ENCODE measurements at regions not wholly inside any gene's neighbourhood (a gene's known extent, or its start where the extent isn't known, plus 50 kb on each side); places are given as distances from the start of the nearest gene placed in this dataset.
"Not testable (repeated sequence)": the region's sequence is repeated elsewhere in the genome, so short reads cannot be mapped to it uniquely, and the experiment has no call there.

DNA sequence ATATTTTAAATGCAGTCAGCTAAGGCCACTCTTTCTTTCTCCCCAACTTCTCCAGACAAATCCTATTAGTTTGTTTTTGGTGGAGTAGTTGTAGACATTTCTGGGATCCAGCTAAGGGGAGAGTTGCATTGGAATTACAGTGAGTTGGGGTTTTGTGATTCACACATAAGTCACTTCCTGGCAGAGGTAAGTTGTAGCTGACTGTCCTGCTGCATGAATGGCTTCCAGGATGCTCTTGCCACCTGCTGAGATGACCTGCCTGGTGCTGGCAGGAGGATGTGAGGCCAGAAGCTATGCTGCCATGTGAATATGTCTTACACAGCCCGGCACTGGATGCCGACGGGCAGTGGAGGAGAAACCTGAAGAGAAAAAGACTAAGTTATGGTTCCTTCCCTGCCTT lies 243.7 kb downstream of the TDRD15 start:
- H3K4me1 ChIP-seq (ENCODE audit: control insufficient read depth, insufficient read depth, low read length), result no peaks in the 10 kb centered on the region
- H3K9ac ChIP-seq (ENCODE audit: low read depth, low read length), result no peak overlapping the region
- no peak overlapping the region for H3K4me3 ChIP-seq (ENCODE audit: low read depth, low read length)
- H3K27ac ChIP-seq (ENCODE audit: low read depth, low read length), result no peak overlapping the region
- 0 out of 2 replicates have a peak, but pooled peaks cover 6% of the 10 kb centered on the region for H3K9me3 ChIP-seq (ENCODE audit: control insufficient read depth, insufficient read depth, low read length)
- no peaks in the 10 kb centered on the region for H3K36me3 ChIP-seq (ENCODE audit: control insufficient read depth, insufficient read depth, low read length)
- H3K27me3 ChIP-seq (ENCODE audit: control insufficient read depth, insufficient read depth, low read length), result no peaks in the 10 kb centered on the region

DNA sequence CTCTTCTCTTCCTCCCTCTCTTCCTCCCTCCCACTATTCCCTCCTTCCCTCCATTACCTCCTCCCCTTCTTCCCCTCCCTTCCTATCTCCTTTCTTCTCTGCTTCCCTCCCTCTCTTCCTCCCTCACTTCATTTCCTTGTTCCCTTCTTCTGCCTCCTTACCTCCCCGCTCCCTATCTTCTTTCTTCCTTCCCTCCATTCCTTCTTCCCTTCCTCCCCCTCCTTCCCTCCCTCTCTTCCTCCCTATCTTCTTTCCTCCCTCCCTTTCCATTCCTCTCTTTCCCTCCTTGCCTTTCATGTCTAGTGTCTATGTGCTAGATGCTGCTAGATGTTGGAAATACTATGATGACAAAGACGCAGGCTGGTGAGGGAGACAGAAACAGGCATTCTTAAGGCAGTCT lies 246.0 kb downstream of the TDRD15 start:
- Histone ChIP-seq H3K4me1 (ENCODE audit: control insufficient read depth, insufficient read depth, low read length) (no peaks in the 10 kb centered on the region), H3K4me3 (ENCODE audit: low read depth, low read length) (no peak overlapping the region), H3K9me3 (ENCODE audit: control insufficient read depth, insufficient read depth, low read length) (no peaks in the 10 kb centered on the region), H3K9ac (ENCODE audit: low read depth, low read length) (no peak overlapping the region), H3K36me3 (ENCODE audit: control insufficient read depth, insufficient read depth, low read length) (no peaks in the 10 kb centered on the region), H3K27ac (ENCODE audit: low read depth, low read length) (no peak overlapping the region), H3K27me3 (ENCODE audit: control insufficient read depth, insufficient read depth, low read length) (no peaks in the 10 kb centered on the region)

DNA sequence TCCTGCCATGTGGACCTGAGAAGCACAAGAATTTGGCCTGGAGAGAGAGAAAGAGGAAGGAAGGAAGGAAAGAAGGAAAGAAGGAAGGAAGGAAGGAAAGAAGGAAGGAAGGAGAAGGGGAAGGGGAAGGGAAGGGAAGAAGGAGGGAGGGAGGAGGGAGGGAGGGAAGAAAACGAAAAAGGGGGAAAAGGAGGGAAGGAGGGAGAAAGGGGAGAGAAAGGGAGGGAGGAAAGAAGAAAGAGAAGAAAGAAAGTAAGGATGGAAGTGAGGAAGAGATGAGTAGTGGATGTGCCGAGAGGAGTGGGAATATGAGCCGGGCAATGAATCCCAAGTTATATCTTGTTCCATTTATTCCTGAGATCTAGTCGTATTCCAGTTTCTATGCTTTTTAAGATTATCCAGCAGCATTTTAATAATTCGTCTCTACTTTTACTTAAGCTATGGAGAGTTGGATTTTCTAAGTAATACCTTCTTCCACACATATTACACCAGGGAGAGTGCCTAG lies 247.8 kb downstream of the TDRD15 start:
- Histone ChIP-seq H3K4me1 (ENCODE audit: control insufficient read depth, insufficient read depth, low read length) (no peaks in the 10 kb centered on the region), H3K27ac (ENCODE audit: low read depth, low read length) (no peak overlapping the region)

DNA sequence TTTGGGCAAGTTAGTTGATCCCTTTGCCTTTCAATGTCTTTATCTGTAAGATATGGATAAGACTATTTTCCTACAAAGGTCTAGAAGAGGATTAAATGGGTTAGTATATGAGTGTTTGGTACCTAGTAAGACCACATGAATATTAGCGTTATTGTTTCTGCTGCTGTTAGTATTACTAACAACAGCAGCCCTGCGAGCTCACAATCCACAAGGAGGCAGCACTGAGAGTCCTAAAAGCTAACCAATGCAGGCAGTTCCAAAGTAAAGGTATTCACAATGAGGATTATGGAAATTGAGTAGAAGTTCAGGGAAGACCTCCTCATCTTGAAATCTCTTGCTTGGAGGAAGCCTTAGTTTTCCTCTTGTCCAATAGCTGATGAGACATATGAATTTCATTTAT lies 248.9 kb downstream of the TDRD15 start:
- Histone ChIP-seq H3K27ac (ENCODE audit: low read depth, low read length) (no peak overlapping the region), H3K9ac (ENCODE audit: low read depth, low read length) (no peak overlapping the region), H3K9me3 (ENCODE audit: control insufficient read depth, insufficient read depth, low read length) (no peaks in the 10 kb centered on the region), H3K27me3 (ENCODE audit: control insufficient read depth, insufficient read depth, low read length) (no peaks in the 10 kb centered on the region), H3K4me1 (ENCODE audit: control insufficient read depth, insufficient read depth, low read length) (no peaks in the 10 kb centered on the region), H3K4me3 (ENCODE audit: low read depth, low read length) (no peak overlapping the region), H3K36me3 (ENCODE audit: control insufficient read depth, insufficient read depth, low read length) (no peaks in the 10 kb centered on the region)

More for the DNA sequence above, 247.8 kb downstream of the TDRD15 start:
- Histone ChIP-seq H3K36me3 (ENCODE audit: control insufficient read depth, insufficient read depth, low read length) (no peaks in the 10 kb centered on the region), H3K9ac (ENCODE audit: low read depth, low read length) (no peak overlapping the region), H3K4me3 (ENCODE audit: low read depth, low read length) (no peak overlapping the region), H3K27me3 (ENCODE audit: control insufficient read depth, insufficient read depth, low read length) (no peaks in the 10 kb centered on the region), H3K9me3 (ENCODE audit: control insufficient read depth, insufficient read depth, low read length) (no peaks in the 10 kb centered on the region)

DNA sequence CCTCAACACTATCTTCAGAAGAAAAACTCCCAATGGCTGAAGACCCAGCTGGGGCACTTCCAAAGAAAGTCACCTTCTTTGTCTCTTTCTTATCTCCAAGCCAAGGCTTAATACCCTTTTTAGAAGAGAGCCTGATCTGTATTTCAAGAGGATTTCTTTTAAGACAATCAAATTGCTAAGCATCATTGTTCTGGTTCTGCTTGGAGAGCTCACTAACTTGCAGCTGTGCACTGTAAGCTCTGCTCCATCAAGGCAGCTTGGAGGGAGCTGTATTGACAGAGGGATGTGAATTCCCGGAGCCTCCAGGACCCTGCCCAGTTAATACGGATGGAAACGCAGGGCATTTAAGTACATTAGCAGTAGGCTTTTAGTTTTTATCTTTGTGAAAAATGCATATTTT lies 253.1 kb downstream of the TDRD15 start:
- H3K27me3 ChIP-seq (ENCODE audit: control insufficient read depth, insufficient read depth, low read length), result no peaks in the 10 kb centered on the region

DNA sequence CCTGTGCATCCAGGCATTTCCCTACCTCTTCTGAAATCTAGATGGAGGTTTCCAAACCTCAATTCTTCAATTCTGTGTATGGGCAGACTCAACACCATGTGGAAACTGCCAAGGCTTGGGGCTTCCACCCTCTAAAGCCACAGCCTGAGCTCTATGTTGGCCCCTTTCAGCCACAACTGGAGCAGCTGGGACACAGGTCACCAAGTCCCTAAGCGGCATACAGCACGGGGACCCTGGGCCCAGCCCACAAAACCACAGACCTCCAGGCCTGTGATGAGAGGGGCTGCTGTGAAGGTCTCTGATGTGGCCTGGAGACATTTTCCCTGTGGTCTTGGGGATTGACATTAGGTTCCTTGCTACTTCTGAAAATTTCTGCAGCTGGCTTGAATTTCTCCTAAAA lies 255.4 kb downstream of the TDRD15 start:
- H3K4me1 ChIP-seq (ENCODE audit: control insufficient read depth, insufficient read depth, low read length), result no peaks in the 10 kb centered on the region
- no peaks in the 10 kb centered on the region for H3K36me3 ChIP-seq (ENCODE audit: control insufficient read depth, insufficient read depth, low read length)
- no peak overlapping the region for H3K9ac ChIP-seq (ENCODE audit: low read depth, low read length)
- no peaks in the 10 kb centered on the region for H3K27me3 ChIP-seq (ENCODE audit: control insufficient read depth, insufficient read depth, low read length)
- H3K4me3 ChIP-seq (ENCODE audit: low read depth, low read length), result no peak overlapping the region
- no peaks in the 10 kb centered on the region for H3K9me3 ChIP-seq (ENCODE audit: control insufficient read depth, insufficient read depth, low read length)
- no peak overlapping the region for H3K27ac ChIP-seq (ENCODE audit: low read depth, low read length)

More for the DNA sequence above, 253.1 kb downstream of the TDRD15 start:
- Histone ChIP-seq H3K4me1 (ENCODE audit: control insufficient read depth, insufficient read depth, low read length) (no peaks in the 10 kb centered on the region), H3K27ac (ENCODE audit: low read depth, low read length) (no peak overlapping the region), H3K4me3 (ENCODE audit: low read depth, low read length) (no peak overlapping the region), H3K9me3 (ENCODE audit: control insufficient read depth, insufficient read depth, low read length) (no peaks in the 10 kb centered on the region), H3K9ac (ENCODE audit: low read depth, low read length) (no peak overlapping the region), H3K36me3 (ENCODE audit: control insufficient read depth, insufficient read depth, low read length) (no peaks in the 10 kb centered on the region)

DNA sequence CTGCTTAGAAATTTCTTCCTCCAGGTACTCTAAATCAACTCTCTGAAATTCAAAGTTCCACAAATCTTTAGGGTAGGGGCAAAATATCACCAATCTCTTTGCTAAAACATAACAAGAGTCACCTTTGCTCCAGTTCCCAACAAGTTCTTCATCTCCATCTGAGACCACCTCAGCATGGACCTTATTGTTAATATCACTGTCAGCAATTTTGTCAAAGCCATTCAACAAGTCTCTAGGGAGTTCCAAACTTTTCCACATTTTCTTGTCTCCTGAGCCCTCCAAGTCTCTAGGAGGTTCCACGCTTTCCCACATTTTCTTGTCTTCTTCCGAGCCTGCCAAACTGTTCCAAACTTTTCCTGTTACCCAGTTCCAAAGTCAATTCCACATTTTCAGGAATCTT lies 255.9 kb downstream of the TDRD15 start:
- not testable (repeated sequence) for H3K27me3 ChIP-seq (ENCODE audit: control insufficient read depth, insufficient read depth, low read length); H3K36me3 ChIP-seq (ENCODE audit: control insufficient read depth, insufficient read depth, low read length)

DNA sequence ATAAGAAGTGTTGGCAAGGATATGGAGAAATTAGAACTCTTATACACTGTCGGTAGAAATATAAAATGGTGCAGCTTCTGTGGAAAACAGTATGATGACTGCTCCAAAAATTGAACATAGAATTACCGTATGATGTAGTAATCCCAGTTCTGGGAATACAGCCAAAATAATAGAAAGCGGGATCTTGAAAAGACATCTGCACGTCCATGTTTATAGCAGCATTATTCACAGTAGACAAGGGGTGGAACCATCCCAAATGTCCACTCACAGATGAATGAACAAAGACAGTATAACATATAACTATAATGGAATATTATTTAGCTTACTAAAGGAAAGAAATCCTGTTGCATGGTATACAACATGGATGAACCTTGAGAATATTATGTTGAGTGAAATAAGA lies 257.7 kb downstream of the TDRD15 start:
- Histone ChIP-seq H3K4me1 (ENCODE audit: control insufficient read depth, insufficient read depth, low read length) (no peaks in the 10 kb centered on the region), H3K27ac (ENCODE audit: low read depth, low read length) (no peak overlapping the region), H3K4me3 (ENCODE audit: low read depth, low read length) (no peak overlapping the region), H3K9ac (ENCODE audit: low read depth, low read length) (no peak overlapping the region), H3K27me3 (ENCODE audit: control insufficient read depth, insufficient read depth, low read length) (no peaks in the 10 kb centered on the region), H3K9me3 (ENCODE audit: control insufficient read depth, insufficient read depth, low read length) (no peaks in the 10 kb centered on the region), H3K36me3 (ENCODE audit: control insufficient read depth, insufficient read depth, low read length) (no peaks in the 10 kb centered on the region)

More for the DNA sequence above, 255.9 kb downstream of the TDRD15 start:
- H3K9ac ChIP-seq (ENCODE audit: low read depth, low read length); H3K9me3 ChIP-seq (ENCODE audit: control insufficient read depth, insufficient read depth, low read length); H3K4me3 ChIP-seq (ENCODE audit: low read depth, low read length); H3K27ac ChIP-seq (ENCODE audit: low read depth, low read length); H3K4me1 ChIP-seq (ENCODE audit: control insufficient read depth, insufficient read depth, low read length): not testable (repeated sequence)

DNA sequence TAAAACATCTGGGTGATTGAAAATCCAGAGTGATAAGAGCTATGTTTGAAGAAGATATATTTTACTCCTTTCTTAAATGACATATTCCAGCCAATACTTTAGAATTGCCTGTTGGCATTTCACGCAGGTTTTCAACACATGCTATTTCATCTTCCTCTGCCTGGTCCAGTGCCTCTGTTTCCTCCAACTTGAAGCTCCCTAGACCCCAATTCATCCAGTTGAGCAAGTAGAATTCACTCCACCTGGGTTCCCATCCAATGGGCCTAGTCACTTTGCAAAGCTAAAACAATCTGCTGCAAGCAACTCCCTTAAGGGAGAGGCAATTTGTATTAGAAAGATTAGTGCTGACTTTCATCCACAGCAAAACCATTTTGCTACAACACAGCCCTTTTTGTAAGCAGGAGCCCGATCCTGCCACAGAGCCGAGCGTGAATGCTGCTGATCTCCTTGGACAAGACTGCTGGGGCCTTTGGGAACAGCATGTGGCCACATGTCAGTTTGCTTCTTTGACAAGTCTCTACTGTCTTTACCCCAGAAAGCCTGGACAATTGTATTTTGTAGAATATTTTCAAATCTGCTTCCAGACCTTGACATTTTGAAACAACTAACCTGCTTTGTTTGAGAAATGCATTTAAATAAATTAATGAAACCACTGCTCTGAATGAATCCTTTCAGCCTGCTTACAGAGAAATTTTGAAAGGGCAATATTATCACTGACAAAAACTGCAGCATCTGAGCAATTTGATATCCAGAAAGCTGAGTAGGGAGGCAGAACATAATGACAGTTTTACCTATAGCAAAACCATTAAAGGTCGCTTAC lies 259.1 kb downstream of the TDRD15 start:
- Histone ChIP-seq H3K27me3 (ENCODE audit: control insufficient read depth, insufficient read depth, low read length) (no peaks in the 10 kb centered on the region), H3K36me3 (ENCODE audit: control insufficient read depth, insufficient read depth, low read length) (no peaks in the 10 kb centered on the region), H3K9me3 (ENCODE audit: control insufficient read depth, insufficient read depth, low read length) (no peaks in the 10 kb centered on the region)

DNA sequence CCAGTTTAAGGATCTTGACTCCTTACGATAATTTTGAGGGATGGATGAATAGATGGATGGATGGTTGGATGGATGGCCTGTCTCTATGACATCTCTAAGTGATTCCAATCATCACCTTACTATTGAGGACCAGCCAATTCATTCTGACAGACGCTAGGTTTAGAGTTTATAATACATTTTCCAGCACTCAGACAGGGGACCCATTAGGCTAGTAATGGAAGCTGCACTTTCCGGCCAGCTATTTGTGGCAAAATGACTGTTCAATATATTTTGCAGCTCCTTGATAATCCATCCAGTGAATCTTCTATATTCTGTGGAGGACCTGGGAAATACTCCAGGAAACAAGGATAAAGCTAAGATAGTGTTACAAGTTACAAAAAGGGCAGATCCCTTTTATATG lies 262.9 kb downstream of the TDRD15 start:
- Histone ChIP-seq H3K9ac (ENCODE audit: low read depth, low read length) (no peak overlapping the region), H3K27ac (ENCODE audit: low read depth, low read length) (no peak overlapping the region), H3K4me1 (ENCODE audit: control insufficient read depth, insufficient read depth, low read length) (no peaks in the 10 kb centered on the region), H3K36me3 (ENCODE audit: control insufficient read depth, insufficient read depth, low read length) (no peaks in the 10 kb centered on the region), H3K9me3 (ENCODE audit: control insufficient read depth, insufficient read depth, low read length) (no peaks in the 10 kb centered on the region), H3K4me3 (ENCODE audit: low read depth, low read length) (no peak overlapping the region), H3K27me3 (ENCODE audit: control insufficient read depth, insufficient read depth, low read length) (no peaks in the 10 kb centered on the region)

More for the DNA sequence above, 259.1 kb downstream of the TDRD15 start:
- Histone ChIP-seq H3K4me3 (ENCODE audit: low read depth, low read length) (no peak overlapping the region), H3K9ac (ENCODE audit: low read depth, low read length) (no peak overlapping the region), H3K27ac (ENCODE audit: low read depth, low read length) (no peak overlapping the region), H3K4me1 (ENCODE audit: control insufficient read depth, insufficient read depth, low read length) (no peaks in the 10 kb centered on the region)

DNA sequence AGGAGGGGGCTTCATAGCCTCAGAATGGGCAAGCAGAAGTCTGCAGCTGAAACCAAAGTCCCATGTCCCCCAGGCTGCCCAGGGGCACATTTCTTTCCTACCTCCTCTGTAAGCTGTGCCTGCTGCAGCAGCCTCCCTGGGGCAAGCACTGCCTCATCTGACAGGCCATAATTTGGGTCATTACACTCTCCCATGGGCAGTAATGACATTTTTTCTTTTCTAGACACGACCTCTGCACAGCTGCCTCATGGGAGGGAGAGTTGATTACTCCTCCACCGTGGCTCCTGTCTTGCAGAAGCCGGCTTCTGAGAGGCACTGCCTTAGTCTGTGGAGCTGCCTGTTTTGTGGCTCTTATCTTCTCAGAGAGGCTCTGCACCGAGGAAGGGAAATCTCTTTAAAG lies 268.9 kb downstream of the TDRD15 start:
- Histone ChIP-seq H3K27ac (ENCODE audit: low read depth, low read length) (no peak overlapping the region), H3K27me3 (ENCODE audit: control insufficient read depth, insufficient read depth, low read length) (no peaks in the 10 kb centered on the region), H3K36me3 (ENCODE audit: control insufficient read depth, insufficient read depth, low read length) (no peaks in the 10 kb centered on the region), H3K9me3 (ENCODE audit: control insufficient read depth, insufficient read depth, low read length) (no peaks in the 10 kb centered on the region), H3K4me1 (ENCODE audit: control insufficient read depth, insufficient read depth, low read length) (no peaks in the 10 kb centered on the region), H3K4me3 (ENCODE audit: low read depth, low read length) (no peak overlapping the region), H3K9ac (ENCODE audit: low read depth, low read length) (no peak overlapping the region)

Data from HUES48 (cell line).